Prostate gland (tissue), 2 donors: ENCODE measurements at regions not wholly inside any gene's neighbourhood (a gene's known extent, or its start where the extent isn't known, plus 50 kb on each side); places are given as distances from the start of the nearest gene placed in this dataset.

Experiments used
- CTCF ChIP-seq, 4 experiments: fragments of 200-600 bp in 2 of 4; fragments of 450-650 bp in 2 of 4; sonication (generic) in 2 of 4; IDR thresholded peaks; 1 replicate in 3 of 4; 2 replicates in 1 of 4; pipeline ENCODE4 v1.5.1; 2016 to 2019; ENCODE audit warnings: antibody characterized with exemption in 4 of 4, mild to moderate bottlenecking in 2 of 4, moderate library complexity in 2 of 4
- POLR2A ChIP-seq: fragments of 450-650 bp; IDR thresholded peaks from one replicate; pipeline ENCODE4 v1.6.1; 2016; ENCODE audit warnings: antibody characterized with exemption, mild to moderate bottlenecking
- POLR2AphosphoS5 ChIP-seq: sonication (generic); formaldehyde crosslinking; IDR thresholded peaks from one replicate; pipeline ENCODE4 v1.6.1; 2017; ENCODE audit warnings: antibody characterized with exemption

GRCh38 chr2:103103678-103104077 is 341.8 kb downstream of the TMEM182 start:
- TF ChIP-seq CTCF (IDR thresholded peaks at IDR 0.05) (no peak), POLR2A (no peak), POLR2AphosphoS5 (no peak)
